RWPE1 (cell line): ENCODE measurements at regions not wholly inside any gene's neighbourhood (a gene's known extent, or its start where the extent isn't known, plus 50 kb on each side); places are given as distances from the start of the nearest gene placed in this dataset.

ENCODE experiments used
- CTCF ChIA-PET: fragments of 350-600 bp; sonication (Branson Sonifier 250); formaldehyde crosslinking; extraction: SDS; loops from one replicate; lab custom pipeline; 2021; lab: Yijun Ruan, JAX
- POLR2A ChIA-PET: fragments of 400-600 bp; formaldehyde crosslinking; extraction: SDS; loops from one replicate; lab custom pipeline; 2020; ENCODE audit warnings: antibody characterized with exemption; ENCODE audit not compliant: low non-redundant PET; lab: Yijun Ruan, JAX
- DNase-seq: peaks from one replicate; pipeline ENCODE4 v3.0.0; 2012; ENCODE audit warnings: low spot score
- H3K27ac ChIP-seq: fragments of 450-650 bp; 2 replicates; pipeline ENCODE4 v1.5.1; 2017
- CTCF ChIP-seq: fragments of 450-650 bp; conservative IDR thresholded peaks from 2 replicates; pipeline ENCODE4 v1.5.1; 2017; ENCODE audit warnings: low read depth, mild to moderate bottlenecking

GRCh38 chr13:95463531-95463930 lies 89.0 kb upstream of the CLDN10 start:
- no peak for TF ChIP-seq CTCF
- no peak for DNase-seq
- ChIA-PET POLR2A (no interaction called here), CTCF (interaction anchor here (0.6 kb wide), 1 partner anchor 59 kb away, joined by 3 read pairs; no protein-coding TSS in a partner anchor)
- no peak overlapping the region for H3K27ac ChIP-seq

GRCh38 chr13:95470574-95471366 lies 81.8 kb upstream of the CLDN10 start:
- CTCF ChIA-PET, result interaction anchor here (0.5 kb wide), 1 partner anchor 287 kb away, joined by 4 read pairs; no protein-coding TSS in a partner anchor
- TF ChIP-seq CTCF, result no peak
- no peak for DNase-seq
- no peak overlapping the region for H3K27ac ChIP-seq
- POLR2A ChIA-PET, result no interaction called here

GRCh38 chr13:95471960-95472359 lies 80.6 kb upstream of the CLDN10 start:
- ChIA-PET POLR2A (no interaction called here), CTCF (interaction anchor here (0.7 kb wide), 1 partner anchor 476 kb away, joined by 4 read pairs; no protein-coding TSS in a partner anchor)
- no peak overlapping the region for H3K27ac ChIP-seq
- no peak for TF ChIP-seq CTCF
- DNase-seq, result no peak

GRCh38 chr13:95474992-95475391 lies 77.5 kb upstream of the CLDN10 start:
- H3K27ac ChIP-seq, result no peak overlapping the region
- ChIA-PET CTCF (interaction anchor here (0.6 to 0.8 kb wide), 2 partner anchors 9 to 71 kb away, joined by 4 read pairs; no protein-coding TSS in a partner anchor), POLR2A (no interaction called here)
- TF ChIP-seq CTCF, result no peak
- no peak for DNase-seq

GRCh38 chr13:95477187-95477586 lies 75.3 kb upstream of the CLDN10 start:
- CTCF ChIA-PET, result no interaction called here
- POLR2A ChIA-PET, result no interaction called here
- TF ChIP-seq CTCF, result no peak
- no peak for DNase-seq
- no peak overlapping the region for H3K27ac ChIP-seq

- TF ChIP-seq CTCF, result no peak
- CTCF ChIA-PET, result no interaction called here
- POLR2A ChIA-PET, result no interaction called here
- DNase-seq, result no peak
- no peak overlapping the region for H3K27ac ChIP-seq
Observed at GRCh38 chr13:95479731-95480130, 72.8 kb upstream of the CLDN10 start.
